ENCODE measurements at regions not wholly inside any gene's neighbourhood (a gene's known extent, or its start where the extent isn't known, plus 50 kb on each side); places are given as distances from the start of the nearest gene placed in this dataset.

DNA sequence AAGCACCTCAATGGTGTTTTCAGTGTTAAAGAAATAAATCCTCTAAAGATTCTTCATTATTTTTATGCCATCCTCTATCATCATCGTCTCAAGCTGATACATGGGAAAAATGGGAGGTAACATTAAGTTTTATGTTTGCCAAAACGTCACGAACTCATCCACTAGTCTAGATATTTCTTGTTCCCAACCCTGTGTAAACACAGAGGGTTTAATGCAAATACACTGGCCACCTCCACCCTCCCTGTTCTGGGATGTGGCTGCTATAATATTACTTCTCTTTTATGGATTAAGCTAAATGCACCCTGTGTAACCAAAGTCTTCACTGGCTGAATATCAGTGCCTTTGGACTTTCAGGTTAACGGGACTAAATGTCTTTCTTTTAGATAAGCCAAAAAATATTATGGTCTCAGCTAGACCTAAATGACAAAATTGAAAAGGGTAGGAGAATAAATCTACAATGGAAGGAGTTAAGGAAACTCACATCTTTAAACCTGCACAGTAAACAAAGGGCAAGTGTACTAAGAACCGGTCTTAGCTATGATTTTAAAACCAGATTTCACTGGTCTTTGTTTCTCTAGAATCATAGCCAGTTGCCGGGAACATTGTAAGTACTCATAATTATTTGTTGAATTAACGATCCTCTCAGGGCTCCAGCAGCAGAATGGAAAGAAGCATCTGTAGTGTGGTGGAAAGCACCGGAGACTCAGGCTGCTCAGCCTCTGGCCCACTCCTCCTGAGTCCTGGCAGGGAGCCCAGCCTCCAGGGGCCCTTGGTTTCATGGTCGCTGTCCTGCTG lies 103.5 kb upstream of the NOCT start:
- intact Hi-C loops (cut with DNase I; ENCODE audit: low total_unique reads), result no loop called here

DNA sequence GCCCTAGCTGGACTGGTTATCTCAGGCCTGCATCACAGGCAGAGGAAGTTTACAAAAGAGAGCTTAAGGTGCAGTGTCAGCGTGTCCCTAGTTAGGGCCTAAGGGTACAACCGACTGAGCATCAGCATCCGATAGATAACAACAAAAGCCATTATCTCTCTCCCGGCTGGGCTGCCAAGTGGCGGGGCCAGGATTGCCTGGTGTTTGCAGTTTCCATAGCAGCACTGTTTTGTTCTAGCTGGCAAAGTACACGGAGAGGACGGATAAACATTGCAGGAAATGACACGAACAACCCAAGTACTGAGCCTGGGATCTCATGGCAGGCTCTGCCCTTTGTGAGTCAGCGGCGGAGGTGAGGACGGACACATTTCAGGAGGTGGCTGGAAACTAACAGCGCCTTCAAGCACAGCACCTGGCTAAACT lies 104.7 kb upstream of the NOCT start:
- intact Hi-C loops (cut with DNase I; ENCODE audit: low total_unique reads), result no loop called here
- H3K27ac ChIP-seq, result peak overlapping the region; percentile 93 to 95
- H3K27me3 ChIP-seq, result no peaks in the 10 kb centered on the region
- TF ChIP-seq POLR2A (IDR thresholded peaks at IDR 0.05) (no peak), POLR2AphosphoS5 (IDR thresholded peaks at IDR 0.05) (peak in 2 of 3 donors; percentile 73 to 89), CTCF (IDR thresholded peaks at IDR 0.05) (no peak)
- peak; percentile 84 to 90 for DNase-seq (ENCODE audit: low spot score in 2 of 2)
- H3K9me3 ChIP-seq, result no peaks in the 10 kb centered on the region
- H3K4me3 ChIP-seq, result peak overlapping the region in 2 of 3 donors; percentile 6 to 34
- H3K36me3 ChIP-seq, result no peaks in the 10 kb centered on the region
- H3K4me1 ChIP-seq, result peaks cover 0 to 5% of the 10 kb centered on the region in 2 donors

More for the DNA sequence above, 103.5 kb upstream of the NOCT start:
- no peaks in the 10 kb centered on the region for H3K27me3 ChIP-seq
- H3K27ac ChIP-seq, result peak overlapping the region; percentile 93 to 95
- peak overlapping the region in 2 of 3 donors; percentile 18 to 39 for H3K4me3 ChIP-seq
- no peaks in the 10 kb centered on the region for H3K36me3 ChIP-seq
- H3K9me3 ChIP-seq, result no peaks in the 10 kb centered on the region
- peaks cover 0 to 5% of the 10 kb centered on the region in 2 donors for H3K4me1 ChIP-seq
- TF ChIP-seq CTCF (IDR thresholded peaks at IDR 0.05) (no peak), POLR2AphosphoS5 (IDR thresholded peaks at IDR 0.05) (no peak), POLR2A (IDR thresholded peaks at IDR 0.05) (no peak)
- peak; percentile 31 to 71 for DNase-seq (ENCODE audit: low spot score in 2 of 2)

DNA sequence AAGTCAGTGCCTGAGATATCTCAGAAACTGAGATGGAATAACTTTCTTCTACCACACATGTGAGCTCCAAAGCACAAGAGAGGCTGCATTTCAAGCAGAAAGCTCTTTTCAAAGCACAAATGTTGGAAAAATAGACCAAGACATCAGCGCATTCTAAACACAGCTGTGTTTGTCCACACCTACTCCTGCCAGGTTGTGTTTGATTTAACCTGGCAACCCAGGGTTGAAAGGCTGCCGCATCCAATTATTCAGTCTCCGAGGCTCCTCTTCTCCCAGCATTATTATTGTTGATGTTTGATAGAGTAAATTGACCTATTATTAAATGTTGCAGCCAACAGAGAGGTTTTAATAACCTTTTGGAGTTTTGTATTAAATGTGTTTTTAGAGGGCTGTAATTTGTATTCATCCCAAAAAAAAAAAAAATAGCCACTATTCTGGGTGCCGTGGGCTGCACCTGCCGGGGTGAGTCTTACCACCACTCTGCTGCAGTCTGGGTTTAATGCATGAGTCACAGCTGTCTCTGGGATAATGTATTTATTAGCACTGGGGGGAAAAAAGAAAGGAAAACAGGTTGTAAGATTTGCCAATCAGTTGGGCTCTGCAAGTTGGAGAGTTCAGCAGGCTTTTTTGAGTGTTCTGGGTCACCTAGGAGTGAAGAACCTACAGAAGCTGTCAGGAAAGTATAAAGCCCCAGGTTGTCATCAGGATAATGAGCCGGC lies 105.2 kb upstream of the NOCT start:
- Histone ChIP-seq H3K27me3 (no peaks in the 10 kb centered on the region), H3K9me3 (no peaks in the 10 kb centered on the region), H3K27ac (peak overlapping the region; percentile 93 to 95), H3K4me1 (peaks cover 0 to 5% of the 10 kb centered on the region in 2 donors), H3K4me3 (peak overlapping the region in 1 of 3 donors; percentile 34), H3K36me3 (no peaks in the 10 kb centered on the region)
- intact Hi-C loops (cut with DNase I; ENCODE audit: low total_unique reads), result no loop called here
- no peak for TF ChIP-seq POLR2AphosphoS5 (IDR thresholded peaks at IDR 0.05)
- DNase-seq (ENCODE audit: low spot score in 2 of 2), result no peak

GRCh38 chr4:138909587-138909986 lies 106.0 kb upstream of the NOCT start:
- Histone ChIP-seq H3K27ac (peak overlapping the region; percentile 93 to 95), H3K4me3 (no peak overlapping the region), H3K9me3 (no peaks in the 10 kb centered on the region), H3K27me3 (no peaks in the 10 kb centered on the region), H3K36me3 (no peaks in the 10 kb centered on the region), H3K4me1 (peaks cover 0 to 5% of the 10 kb centered on the region in 2 donors)
- DNase-seq (ENCODE audit: low spot score in 2 of 2), result no peak
- intact Hi-C loops (cut with DNase I; ENCODE audit: low total_unique reads), result no loop called here
- no peak for TF ChIP-seq POLR2AphosphoS5 (IDR thresholded peaks at IDR 0.05)

DNA sequence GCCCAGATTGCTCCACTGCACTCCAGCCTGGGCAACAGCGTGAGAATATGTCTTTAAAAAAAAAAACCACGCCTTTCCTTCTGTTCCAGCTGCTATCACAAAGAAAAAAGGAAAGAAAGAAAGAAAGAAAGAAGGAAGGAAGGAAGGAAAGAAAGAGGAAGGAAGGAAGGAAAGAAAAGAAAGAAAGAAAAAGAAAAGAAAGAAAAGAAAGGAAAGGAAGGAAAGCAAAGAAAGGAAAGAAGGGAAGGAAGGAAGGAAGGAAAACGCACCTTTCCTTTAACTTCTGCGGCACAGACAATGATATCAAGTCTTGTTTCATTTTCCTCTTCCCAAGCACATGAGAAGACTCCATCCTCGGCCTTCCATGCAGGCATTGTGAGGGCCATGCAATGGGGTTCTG lies 107.4 kb upstream of the NOCT start:
- H3K4me1 ChIP-seq, result peaks cover 0 to 5% of the 10 kb centered on the region in 2 donors
- TF ChIP-seq POLR2AphosphoS5 (IDR thresholded peaks at IDR 0.05) (no peak), POLR2A (IDR thresholded peaks at IDR 0.05) (no peak), CTCF (IDR thresholded peaks at IDR 0.05) (no peak)
- intact Hi-C loops (cut with DNase I; ENCODE audit: low total_unique reads), result no loop called here

DNA sequence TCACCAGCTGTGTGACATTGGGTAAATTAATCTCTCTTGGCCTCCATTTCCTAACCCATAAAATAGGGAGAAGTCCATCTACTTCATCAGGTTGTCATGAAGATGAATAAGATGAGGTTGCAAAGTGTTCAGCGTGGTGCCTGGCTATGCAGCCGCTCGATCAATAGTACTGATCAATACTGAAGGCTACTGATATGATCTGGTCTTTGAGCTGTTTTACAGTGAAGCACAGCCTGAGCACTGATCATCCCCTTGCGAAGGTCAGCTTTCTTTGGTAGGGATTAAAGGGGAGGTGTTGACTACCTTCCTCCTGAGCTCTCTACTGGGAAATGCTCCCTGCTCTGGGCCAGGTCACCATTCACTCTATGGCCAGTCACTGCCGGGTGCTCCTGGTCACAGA lies 108.4 kb upstream of the NOCT start:
- peak overlapping the region in 1 of 2 donors; percentile 63 for H3K27ac ChIP-seq
- H3K27me3 ChIP-seq, result no peaks in the 10 kb centered on the region
- no peaks in the 10 kb centered on the region for H3K36me3 ChIP-seq
- peaks cover 0 to 5% of the 10 kb centered on the region in 2 donors for H3K4me1 ChIP-seq
- H3K4me3 ChIP-seq, result no peak overlapping the region
- no peak for DNase-seq (ENCODE audit: low spot score in 2 of 2)
- H3K9me3 ChIP-seq, result no peaks in the 10 kb centered on the region
- no peak for TF ChIP-seq POLR2A (IDR thresholded peaks at IDR 0.05)
- TF ChIP-seq CTCF (IDR thresholded peaks at IDR 0.05), result no peak
- no peak for TF ChIP-seq POLR2AphosphoS5 (IDR thresholded peaks at IDR 0.05)
- intact Hi-C loops (cut with DNase I; ENCODE audit: low total_unique reads), result no loop called here

More for the DNA sequence above, 107.4 kb upstream of the NOCT start:
- Histone ChIP-seq H3K27me3 (no peaks in the 10 kb centered on the region), H3K4me3 (no peak overlapping the region), H3K9me3 (no peaks in the 10 kb centered on the region), H3K36me3 (no peaks in the 10 kb centered on the region), H3K27ac (peak overlapping the region; percentile 48 to 95)
- DNase-seq (ENCODE audit: low spot score in 2 of 2), result no peak
